Adrenal gland (tissue), 9 donors: ENCODE measurements at regions not wholly inside any gene's neighbourhood (a gene's known extent, or its start where the extent isn't known, plus 50 kb on each side); places are given as distances from the start of the nearest gene placed in this dataset.

Experiments used
- DNase-seq, 7 donors: peaks; one replicate each; pipeline ENCODE4 v3.0.0-alpha.2; 2019 to 2020
- H3K27ac ChIP-seq, 5 donors: fragments of 200-600 bp; sonication (generic) in 4 of 5; 1 replicate in 3 of 5; 2 replicates in 2 of 5; pipeline versions ENCODE4 v1.5.1 to v1.8.0; 2016 to 2020; ENCODE audit warnings: mild to moderate bottlenecking in 1 of 5
- H3K27me3 ChIP-seq: fragments of 200-600 bp; 2 replicates; pipeline ENCODE4 v1.8.0; 2021
- H3K36me3 ChIP-seq, 2 donors: fragments of 200-600 bp; replicated peaks in 1 of 2; 1 replicate in 1 of 2; 2 replicates in 1 of 2; pipeline versions ENCODE4 v1.5.1 to v1.8.0; 2018 to 2022
- H3K4me1 ChIP-seq, 2 donors: fragments of 200-600 bp; replicated peaks in 1 of 2; 1 replicate in 1 of 2; 2 replicates in 1 of 2; pipeline versions ENCODE4 v1.5.1 to v1.8.0; 2018 to 2021
- H3K4me3 ChIP-seq, 4 donors: fragments of 200-600 bp; sonication (generic) in 3 of 4; one replicate each; pipeline ENCODE4 v1.5.1; 2016 to 2018
- H3K9me3 ChIP-seq, 3 donors: fragments of 200-600 bp; sonication (generic) in 1 of 3; replicated peaks in 1 of 3; 1 replicate in 2 of 3; 2 replicates in 1 of 3; pipeline versions ENCODE4 v1.5.1 to v1.8.0; 2016 to 2021
- POLR2A ChIP-seq, 2 donors: fragments of 450-650 bp; IDR thresholded peaks; one replicate each; pipeline ENCODE4 v1.6.1; 2017; ENCODE audit warnings: antibody characterized with exemption in 2 of 2, mild to moderate bottlenecking in 2 of 2, moderate library complexity in 1 of 2
- WGBS, 4 donors: extraction: QIAGEN DNeasy Blood & Tissue Kit in 2 of 4; methylation state at CpG; one replicate each; pipeline versions ENCODE4 v1.1.5 to v1.1.7; 2013 to 2017; 5-methylcytosine and 5-hydroxymethylcytosine counted together
- intact Hi-C, 2 donors: fragments of 100-400 bp; cut with DNase I; formaldehyde crosslinking; loops; one replicate each; pipeline versions ENCODE4 v1.14.1 to v1.15.0; 2022 to 2023
- TF ChIP-seq, protein P1 (sequence below), 6 experiments: fragments of 450-650 bp in 4 of 6; fragments of 200-600 bp in 2 of 6; sonication (generic) in 1 of 6; IDR thresholded peaks; 1 replicate in 5 of 6; 2 replicates in 1 of 6; pipeline versions ENCODE4 v1.5.1 to v1.8.0; 2016 to 2021; ENCODE audit warnings: antibody characterized with exemption in 6 of 6, mild to moderate bottlenecking in 2 of 6, moderate library complexity in 1 of 6
- donor health status: healthy with polysubstance abuse.
- donor health status: Bipolar disorder and iron deficiency.
- donor health status: DM: yes; HTN: yes; CAD: no.
- donor health status: DM: no; HTN: no; CAD: no.
- donor health status: DM: no; HTN: no; CAD: no.

DNA sequence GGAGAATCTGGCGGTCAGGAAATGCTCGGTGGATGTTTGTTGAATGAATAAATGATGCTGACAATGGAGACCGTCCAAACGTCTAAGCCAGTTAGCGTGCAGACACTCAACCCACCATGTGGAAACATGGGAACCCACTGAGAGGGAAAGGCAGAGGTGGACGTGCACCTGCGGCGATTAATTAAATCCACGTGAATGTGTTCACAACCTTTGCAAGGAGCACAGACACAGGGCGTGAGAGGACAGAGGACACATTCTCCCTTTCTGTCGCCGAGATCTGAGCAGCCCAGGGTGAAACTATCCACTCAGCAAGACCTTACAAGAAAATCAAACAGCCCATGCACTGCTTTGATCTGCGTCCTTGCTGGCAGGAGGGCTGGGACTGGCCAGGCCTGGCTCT lies 58.3 kb upstream of the LINC01488 start:
- Histone ChIP-seq H3K27ac (no peak overlapping the region), H3K9me3 (no peaks in the 10 kb centered on the region), H3K4me1 (no peaks in the 10 kb centered on the region), H3K4me3 (no peak overlapping the region), H3K36me3 (no peaks in the 10 kb centered on the region), H3K27me3 (no peaks in the 10 kb centered on the region)
- 82 to 90% (median 87%) methylated on average over 12 to 13 of the region's 13 CpGs for WGBS, 4 donors
- intact Hi-C loops: no loop called here
- TF ChIP-seq POLR2A (IDR thresholded peaks at IDR 0.05): no peak
- TF ChIP-seq, protein P1, sequence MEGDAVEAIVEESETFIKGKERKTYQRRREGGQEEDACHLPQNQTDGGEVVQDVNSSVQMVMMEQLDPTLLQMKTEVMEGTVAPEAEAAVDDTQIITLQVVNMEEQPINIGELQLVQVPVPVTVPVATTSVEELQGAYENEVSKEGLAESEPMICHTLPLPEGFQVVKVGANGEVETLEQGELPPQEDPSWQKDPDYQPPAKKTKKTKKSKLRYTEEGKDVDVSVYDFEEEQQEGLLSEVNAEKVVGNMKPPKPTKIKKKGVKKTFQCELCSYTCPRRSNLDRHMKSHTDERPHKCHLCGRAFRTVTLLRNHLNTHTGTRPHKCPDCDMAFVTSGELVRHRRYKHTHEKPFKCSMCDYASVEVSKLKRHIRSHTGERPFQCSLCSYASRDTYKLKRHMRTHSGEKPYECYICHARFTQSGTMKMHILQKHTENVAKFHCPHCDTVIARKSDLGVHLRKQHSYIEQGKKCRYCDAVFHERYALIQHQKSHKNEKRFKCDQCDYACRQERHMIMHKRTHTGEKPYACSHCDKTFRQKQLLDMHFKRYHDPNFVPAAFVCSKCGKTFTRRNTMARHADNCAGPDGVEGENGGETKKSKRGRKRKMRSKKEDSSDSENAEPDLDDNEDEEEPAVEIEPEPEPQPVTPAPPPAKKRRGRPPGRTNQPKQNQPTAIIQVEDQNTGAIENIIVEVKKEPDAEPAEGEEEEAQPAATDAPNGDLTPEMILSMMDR (IDR thresholded peaks at IDR 0.05): no peak
- DNase-seq: no peak

DNA sequence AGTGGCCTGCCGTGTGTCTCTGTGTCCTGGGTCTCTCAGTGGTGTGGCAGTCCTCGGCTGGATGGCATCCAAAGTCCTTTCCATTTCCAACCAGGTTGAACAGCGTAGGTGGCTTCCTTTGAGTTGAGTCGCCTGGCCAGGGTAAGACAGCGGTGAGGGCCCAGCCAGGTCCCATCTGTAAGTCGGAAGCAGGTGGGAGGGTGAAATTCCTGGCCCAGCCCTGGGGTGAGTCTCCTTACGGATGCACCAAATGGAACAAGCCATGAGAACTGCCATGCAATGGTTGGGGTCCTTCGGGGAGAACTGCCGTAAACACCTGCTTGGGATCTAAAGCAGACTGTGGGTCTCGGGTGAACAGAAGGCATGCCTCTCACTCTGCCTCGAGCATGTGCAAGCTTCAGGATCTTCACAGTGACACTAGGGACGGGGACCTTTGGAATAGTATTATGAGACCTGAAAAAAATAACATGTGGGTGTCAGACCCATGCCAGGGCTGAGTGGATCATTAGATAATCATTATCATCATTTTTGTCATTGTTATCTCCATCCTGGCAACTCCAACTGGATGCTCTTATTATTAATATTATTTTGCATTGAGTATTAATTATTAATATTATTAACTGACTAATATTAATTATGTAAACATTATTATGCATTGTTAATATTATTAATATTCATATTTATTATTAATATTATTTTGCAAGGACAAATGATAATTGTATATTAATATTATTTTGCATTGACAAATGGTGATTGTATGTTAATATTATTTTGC lies 57.7 kb upstream of the LINC01488 start:
- no peaks in the 10 kb centered on the region for H3K36me3 ChIP-seq
- WGBS, 4 donors: 84 to 94% (median 89%) methylated on average over 8 to 12 of the region's 12 CpGs
- TF ChIP-seq POLR2A (IDR thresholded peaks at IDR 0.05): no peak
- TF ChIP-seq, protein P1 (IDR thresholded peaks at IDR 0.05): no peak
- DNase-seq: no peak
- no peak overlapping the region for H3K4me3 ChIP-seq
- no peak overlapping the region for H3K27ac ChIP-seq
- H3K9me3 ChIP-seq: no peaks in the 10 kb centered on the region
- intact Hi-C loops: no loop called here
- H3K4me1 ChIP-seq: no peaks in the 10 kb centered on the region
- H3K27me3 ChIP-seq: no peaks in the 10 kb centered on the region

DNA sequence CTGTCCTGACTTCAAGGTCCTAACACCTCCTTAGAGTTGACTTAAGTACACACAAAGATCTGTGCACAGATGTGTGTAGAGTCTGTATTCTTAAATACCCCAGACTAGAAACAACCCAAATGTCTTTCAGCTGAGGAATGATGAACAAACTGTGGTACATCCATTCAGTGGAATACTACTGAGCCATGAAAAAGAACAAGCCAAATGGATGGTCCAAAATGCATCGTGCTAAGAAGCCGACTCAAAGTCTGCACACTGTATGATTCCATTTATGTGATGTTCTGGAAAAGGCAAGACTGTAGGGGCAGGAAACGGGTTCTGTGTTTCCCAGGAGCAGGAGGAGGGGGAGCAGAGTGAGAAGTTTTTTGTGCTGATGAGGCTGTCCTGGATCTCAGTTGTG lies 56.7 kb upstream of the LINC01488 start:
- Histone ChIP-seq H3K4me3 (no peak overlapping the region), H3K4me1 (no peaks in the 10 kb centered on the region), H3K27ac (no peak overlapping the region), H3K27me3 (peaks cover 2% of the 10 kb centered on the region), H3K9me3 (no peaks in the 10 kb centered on the region), H3K36me3 (no peaks in the 10 kb centered on the region)
- intact Hi-C loops: no loop called here
- no peak for DNase-seq
- TF ChIP-seq, protein P1 (IDR thresholded peaks at IDR 0.05): no peak
- no peak for TF ChIP-seq POLR2A (IDR thresholded peaks at IDR 0.05)
- 76 to 95% (median 83%) methylated on average over 3 of the region's 3 CpGs for WGBS, 4 donors

DNA sequence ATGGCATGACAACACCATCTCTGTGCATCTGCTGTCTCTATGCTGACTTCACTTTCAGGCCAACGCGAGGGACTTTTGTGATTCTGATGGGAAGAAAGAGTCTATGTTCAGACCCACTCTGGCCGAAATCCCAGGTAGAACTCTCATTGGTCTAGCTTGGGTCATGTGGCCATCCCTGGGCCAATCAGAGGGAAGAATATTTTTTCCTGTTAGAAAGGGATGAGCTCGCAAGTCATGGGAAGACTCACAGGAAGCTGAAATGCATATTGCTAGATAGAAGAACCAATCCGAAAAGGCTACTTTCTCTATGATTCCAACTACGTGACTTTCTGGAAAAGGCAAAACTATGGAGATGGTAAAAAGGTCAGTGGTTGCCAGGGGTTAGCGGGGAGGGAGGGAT lies 56.0 kb upstream of the LINC01488 start:
- no peak for DNase-seq
- no peak for TF ChIP-seq POLR2A (IDR thresholded peaks at IDR 0.05)
- TF ChIP-seq, protein P1 (IDR thresholded peaks at IDR 0.05): no peak
- H3K9me3 ChIP-seq: no peaks in the 10 kb centered on the region
- H3K36me3 ChIP-seq: no peaks in the 10 kb centered on the region
- WGBS, 4 donors: 88 to 93% (median 90%) methylated on average over 7 of the region's 7 CpGs
- H3K27ac ChIP-seq: no peak overlapping the region
- H3K4me3 ChIP-seq: no peak overlapping the region
- intact Hi-C loops: no loop called here
- no peaks in the 10 kb centered on the region for H3K4me1 ChIP-seq
- peaks cover 2% of the 10 kb centered on the region for H3K27me3 ChIP-seq
